GM19238 (cell line): ENCODE measurements at regions not wholly inside any gene's neighbourhood (a gene's known extent, or its start where the extent isn't known, plus 50 kb on each side); places are given as distances from the start of the nearest gene placed in this dataset.

ENCODE experiments used
- DNase-seq: peaks from one replicate; pipeline ENCODE4 v3.0.0; 2011; ENCODE audit warnings: low spot score; ENCODE audit not compliant: insufficient read length

- DNase-seq = no peak
Measured at GRCh38 chr15:95591886-95592285, 738.6 kb upstream of the NR2F2 start.

- no peak for DNase-seq
Measured at GRCh38 chr15:95594496-95594895, 736.0 kb upstream of the NR2F2 start.

- no peak for DNase-seq
Measured at GRCh38 chr15:95595759-95596158, 734.7 kb upstream of the NR2F2 start.

GRCh38 chr15:95596496-95596895 lies 734.0 kb upstream of the NR2F2 start:
- no peak for DNase-seq

GRCh38 chr15:95598251-95598855 lies 732.1 kb upstream of the NR2F2 start:
- no peak for DNase-seq

GRCh38 chr15:95600367-95600766 lies 730.1 kb upstream of the NR2F2 start:
- DNase-seq = no peak

DNA sequence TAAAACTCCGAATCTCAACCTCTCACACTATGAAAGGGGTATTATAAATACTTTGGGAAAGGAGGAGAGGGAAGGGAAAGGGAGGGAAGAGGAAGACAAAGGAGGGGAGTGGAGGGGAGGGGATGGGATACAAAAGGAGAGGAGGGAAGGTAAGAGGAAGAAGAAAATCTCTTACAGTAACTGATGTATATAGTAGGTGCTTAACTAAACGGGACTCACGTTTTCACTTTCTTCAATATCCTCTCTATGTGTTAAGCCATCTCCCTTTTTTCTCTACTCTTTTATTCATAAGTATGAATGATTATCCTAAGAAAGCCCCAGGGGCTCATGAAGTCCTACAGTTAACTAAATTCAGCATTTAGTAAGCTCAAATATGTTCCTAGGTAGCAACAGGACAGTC lies 729.6 kb upstream of the NR2F2 start:
- no peak for DNase-seq

DNA sequence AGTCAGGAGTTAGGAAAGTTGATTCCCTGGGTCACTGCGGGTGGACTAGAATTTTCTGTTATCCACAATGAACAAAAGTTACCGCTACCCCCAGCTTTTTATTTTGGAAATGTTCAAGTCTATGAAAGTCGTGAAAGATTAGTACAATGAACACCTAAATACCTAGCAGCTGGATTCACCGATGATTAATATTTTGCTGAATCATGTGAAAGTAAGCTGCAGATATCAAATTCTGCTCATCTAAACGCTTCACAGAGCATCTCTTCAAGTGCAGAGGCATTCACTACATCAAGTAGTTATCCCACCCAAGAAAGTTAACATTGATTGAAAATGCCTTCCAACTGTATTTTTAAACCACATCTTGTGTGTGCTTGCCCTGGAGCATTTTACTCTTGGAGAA lies 729.0 kb upstream of the NR2F2 start:
- no peak for DNase-seq

- no peak for DNase-seq
Measured at GRCh38 chr15:95603802-95604201, 726.7 kb upstream of the NR2F2 start.

GRCh38 chr15:95604634-95605036 lies 725.9 kb upstream of the NR2F2 start:
- DNase-seq = no peak

- DNase-seq = no peak
Measured at GRCh38 chr15:95605098-95605497, 725.4 kb upstream of the NR2F2 start.

DNA sequence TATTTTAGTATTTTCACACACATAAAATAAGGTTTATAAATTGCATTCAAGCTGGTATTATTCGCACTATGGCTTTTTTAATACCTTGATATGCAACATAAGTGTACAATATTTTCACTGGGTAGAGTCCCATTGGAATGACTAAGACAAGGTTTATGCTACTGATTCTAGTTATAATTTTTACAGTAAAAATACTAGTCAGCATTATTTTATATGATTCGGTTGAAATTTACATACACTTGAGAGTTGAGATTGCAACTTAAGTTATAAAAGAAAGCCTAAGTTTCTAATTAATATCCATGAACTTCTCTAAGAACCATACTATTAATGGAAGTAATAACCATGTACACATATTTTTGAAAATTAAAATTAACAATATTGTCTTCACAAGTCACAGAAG lies 723.9 kb upstream of the NR2F2 start:
- DNase-seq = no peak

- no peak for DNase-seq
Measured at GRCh38 chr15:95608371-95608770, 722.1 kb upstream of the NR2F2 start.

DNA sequence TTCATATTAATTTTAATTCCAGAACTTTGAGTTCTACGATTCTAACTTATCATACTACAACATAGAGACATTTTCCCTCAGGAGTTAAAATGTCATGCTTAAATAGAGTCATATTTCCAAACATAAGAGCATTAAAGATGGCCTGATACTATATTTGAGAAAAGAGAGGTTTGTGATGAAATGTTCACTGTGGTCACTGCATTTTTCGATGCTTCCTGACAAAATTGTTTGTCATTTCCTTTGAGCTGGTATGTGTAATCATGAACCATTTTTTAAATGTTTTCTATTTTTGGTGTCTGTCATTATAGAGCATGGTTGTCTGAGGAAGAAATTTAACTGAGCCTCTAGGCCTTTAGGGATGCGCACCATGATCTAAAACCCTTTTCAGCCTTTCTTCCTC lies 721.4 kb upstream of the NR2F2 start:
- DNase-seq = no peak

DNA sequence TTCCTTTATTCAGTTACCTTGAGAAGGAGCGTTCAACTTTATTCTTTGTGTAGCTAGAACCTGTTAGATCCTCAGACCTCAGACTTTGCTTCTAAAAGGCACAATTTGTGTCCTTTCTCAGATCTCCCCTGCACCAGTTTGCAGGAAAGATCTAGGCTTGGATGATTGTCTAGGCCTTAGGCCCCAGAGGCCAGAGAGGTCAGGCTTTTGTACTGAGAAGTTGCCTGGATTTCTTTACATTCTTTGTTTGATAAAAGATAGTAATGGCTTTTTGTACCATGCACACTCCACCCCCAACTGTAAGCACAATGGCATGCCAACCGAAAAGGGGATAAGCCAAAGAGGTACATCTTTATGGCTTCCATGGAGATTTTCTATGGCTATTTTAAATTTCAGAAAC lies 719.6 kb upstream of the NR2F2 start:
- no peak for DNase-seq

DNA sequence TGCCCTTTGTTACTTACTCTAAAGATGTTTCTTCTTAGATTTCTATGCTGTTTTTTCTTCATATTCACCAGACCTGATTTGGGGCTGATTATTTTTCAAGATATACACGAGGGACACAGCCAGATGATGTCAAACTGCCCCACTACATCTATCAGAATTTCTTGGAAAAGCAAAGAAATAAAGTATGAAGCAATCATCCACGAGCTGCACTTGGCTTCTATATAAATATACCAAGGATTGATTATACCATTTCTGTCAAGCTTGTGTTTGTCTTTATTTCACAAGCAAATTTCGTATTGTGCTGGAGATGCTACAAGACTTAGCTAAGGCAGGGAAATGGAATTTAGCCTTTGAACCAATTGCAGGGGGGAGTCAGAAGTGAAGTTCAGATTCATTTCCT lies 715.1 kb upstream of the NR2F2 start:
- no peak for DNase-seq

DNA sequence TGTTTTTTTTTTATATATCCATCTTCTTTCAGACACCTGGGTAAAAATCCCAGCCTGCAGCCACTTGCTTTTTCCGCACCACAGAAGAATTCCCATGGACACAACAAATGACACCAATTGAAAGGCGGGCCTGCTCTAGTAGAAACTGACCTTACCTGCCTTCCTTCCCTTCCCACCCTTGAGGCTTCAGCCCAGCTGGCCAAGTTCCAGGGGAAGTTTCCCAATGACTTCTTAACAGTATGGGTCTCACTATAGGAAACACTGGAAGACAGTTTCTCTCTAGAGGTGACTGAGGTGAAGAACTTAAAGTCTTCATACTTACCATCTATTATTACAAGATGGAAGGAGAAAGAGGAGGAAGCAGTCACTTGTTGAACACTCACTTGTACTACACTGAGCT lies 714.2 kb upstream of the NR2F2 start:
- DNase-seq = no peak

DNA sequence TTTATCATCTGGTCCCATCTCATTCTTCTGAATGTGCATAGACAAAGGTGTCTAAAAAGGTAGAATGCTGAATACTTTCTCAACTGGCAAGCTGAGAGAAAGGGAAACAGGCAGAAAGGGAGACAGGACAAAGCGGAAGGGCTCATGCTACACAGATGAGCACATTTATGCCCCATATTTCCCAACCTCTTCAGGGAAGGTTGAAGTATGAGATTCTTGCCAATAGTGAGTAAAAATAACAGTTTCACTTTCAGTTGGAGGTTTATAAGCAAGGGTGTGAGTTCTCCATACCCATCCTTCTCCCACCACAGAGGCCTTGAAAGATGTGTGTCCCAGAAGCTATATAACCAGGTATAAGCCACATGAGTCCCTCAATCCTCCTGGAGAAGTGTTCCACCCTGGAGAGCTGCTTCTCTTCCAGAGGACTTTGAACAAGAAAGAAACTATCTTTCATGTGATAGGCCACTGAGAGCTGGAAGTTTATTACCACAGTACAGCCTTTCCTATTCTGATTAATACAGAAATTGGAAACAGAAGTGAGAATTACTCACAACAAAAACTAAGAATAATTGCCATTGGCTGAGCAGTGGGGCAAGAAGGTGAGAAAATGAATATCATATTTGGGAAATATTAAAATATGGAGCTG lies 709.4 kb upstream of the NR2F2 start:
- DNase-seq = no peak

- DNase-seq = no peak
Measured at GRCh38 chr15:95622843-95623242, 707.7 kb upstream of the NR2F2 start.

DNA sequence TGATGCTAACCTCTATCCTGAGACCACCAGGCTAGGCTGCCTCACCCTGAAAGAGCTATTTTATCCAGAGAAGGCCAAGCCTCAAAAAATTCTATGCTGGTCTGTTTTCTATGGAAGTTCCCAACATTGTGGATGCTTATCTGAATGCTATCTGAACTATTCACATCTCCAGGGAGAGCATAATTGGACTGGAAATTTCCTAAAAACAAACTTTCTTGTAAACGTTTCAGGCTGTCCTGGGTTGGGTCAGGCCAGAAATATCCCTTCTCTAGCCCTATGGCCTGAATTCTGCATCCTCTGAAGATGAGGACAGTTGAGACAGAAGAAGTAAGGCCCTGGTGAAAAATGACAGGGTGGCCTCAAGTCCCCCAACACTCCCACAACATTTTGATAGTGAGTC lies 706.4 kb upstream of the NR2F2 start:
- DNase-seq = no peak

DNA sequence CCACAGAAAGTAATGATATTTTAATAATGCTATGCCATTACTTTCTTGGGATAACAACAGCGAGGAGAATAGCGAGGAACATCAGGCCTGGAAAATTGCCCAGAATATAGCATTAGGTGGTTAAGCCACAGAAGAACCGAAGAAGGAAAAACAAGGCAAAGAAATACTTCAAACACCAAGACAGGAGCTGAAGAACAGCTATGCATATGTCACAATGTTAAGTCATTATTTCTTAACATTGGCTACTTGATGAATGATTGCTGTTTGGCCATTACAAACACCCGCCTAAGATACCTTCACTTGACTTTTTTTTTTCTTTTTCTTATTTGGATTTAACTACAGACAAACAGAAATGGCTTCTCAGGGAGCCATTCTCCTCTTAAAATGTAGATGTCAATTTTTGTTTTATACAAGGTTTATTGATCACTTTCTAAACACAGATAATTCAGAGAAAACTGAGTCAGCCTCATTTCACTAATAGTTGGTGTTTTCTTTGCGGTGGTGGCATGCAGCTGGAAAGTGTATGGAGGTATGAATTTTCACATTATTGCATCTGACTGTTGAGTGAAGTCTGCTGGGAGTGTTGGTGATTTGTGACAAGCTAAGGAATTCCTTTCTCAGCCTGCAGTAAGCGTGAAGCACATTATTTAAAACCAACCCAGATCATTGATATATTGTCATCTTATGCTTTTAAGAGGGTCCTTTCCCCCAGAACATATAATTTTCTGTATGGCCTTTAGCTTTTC lies 705.7 kb upstream of the NR2F2 start:
- no peak for DNase-seq

- DNase-seq = no peak
Measured at GRCh38 chr15:95626501-95627361, 703.8 kb upstream of the NR2F2 start.
